ENCODE measurements at regions not wholly inside any gene's neighbourhood (a gene's known extent, or its start where the extent isn't known, plus 50 kb on each side); places are given as distances from the start of the nearest gene placed in this dataset.

- TF ChIP-seq CTCF (optimal IDR thresholded peaks at IDR 0.05 in 1 of 3, IDR thresholded peaks at IDR 0.05 in 1 of 3, conservative IDR thresholded peaks at IDR 0.05 in 1 of 3; ENCODE audit: extremely low read depth in 1 of 3, insufficient read depth in 2 of 3, low read length in 3 of 3) (no peak), EZH2 (IDR thresholded peaks at IDR 0.05; ENCODE audit: low read length) (no peak)
These were observed 981.4 kb upstream of the WWC1 start for GRCh38 chr5:167309941-167310517.

Data from keratinocyte (primary cell).